PC-9 (cell line): ENCODE measurements at regions not wholly inside any gene's neighbourhood (a gene's known extent, or its start where the extent isn't known, plus 50 kb on each side); places are given as distances from the start of the nearest gene placed in this dataset.

Source experiments
- CTCF ChIP-seq: fragments of 200-600 bp; sonication (generic); conservative IDR thresholded peaks from 2 replicates; pipeline ENCODE4 v1.6.1; 2017; ENCODE audit warnings: mixed run types, antibody characterized with exemption, mild to moderate bottlenecking, moderate library complexity
- EZH2 ChIP-seq: fragments of 200-600 bp; sonication (generic); IDR thresholded peaks from 2 replicates; pipeline ENCODE4 v1.8.0; 2017; ENCODE audit warnings: antibody characterized with exemption, low read depth

DNA sequence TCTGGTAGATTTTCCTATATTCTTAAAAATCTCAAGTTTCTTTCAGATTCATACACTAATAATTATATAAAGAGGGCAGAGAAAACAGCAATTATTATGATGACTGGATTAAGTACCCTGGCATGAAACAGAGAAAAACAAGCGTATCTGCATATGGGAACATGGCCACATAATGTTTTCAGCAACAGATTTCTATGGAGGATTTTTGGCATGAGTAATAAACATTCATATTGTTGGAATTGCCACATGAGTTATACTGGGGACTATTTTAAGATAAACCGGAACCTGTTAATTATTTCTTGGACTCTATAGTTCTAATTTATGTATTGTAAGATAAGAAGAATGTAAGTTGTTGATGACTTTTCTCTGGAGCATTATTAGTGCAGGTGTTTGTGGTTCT is 112.7 kb downstream of the OXSM start:
- TF ChIP-seq CTCF (no peak), EZH2 (no peak)
